ENCODE measurements at regions not wholly inside any gene's neighbourhood (a gene's known extent, or its start where the extent isn't known, plus 50 kb on each side); places are given as distances from the start of the nearest gene placed in this dataset.

DNA sequence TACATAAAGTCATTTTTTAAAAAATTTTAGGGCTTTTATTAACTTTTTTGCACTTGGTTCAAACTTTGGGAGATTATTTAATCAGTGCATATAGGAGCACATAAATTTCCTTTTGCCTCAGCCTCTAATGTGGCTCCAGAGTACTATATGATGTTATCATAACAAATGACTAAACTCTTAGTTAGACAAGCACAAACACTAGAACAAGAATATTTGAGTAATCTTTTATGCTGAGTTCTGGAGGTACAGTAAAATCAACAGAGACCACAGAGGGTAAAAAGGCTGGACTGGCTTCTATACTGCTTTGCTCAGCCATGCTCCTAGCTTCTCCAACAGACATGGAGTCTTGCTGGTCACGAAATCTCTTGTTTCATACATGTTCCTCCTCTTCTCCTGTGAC lies 52.5 kb upstream of the SGCD start:
- Histone ChIP-seq H3K23me2 (ENCODE audit: low read depth, low read length) (no peaks in the 10 kb centered on the region), H3K56ac (replicated peaks; ENCODE audit: insufficient read length, low read depth, low read length) (no peak overlapping the region), H3K27ac (ENCODE audit: low read depth, low read length) (no peak overlapping the region), H4K8ac (ENCODE audit: extremely low read depth, insufficient read depth, low read length) (no peak overlapping the region), H2BK15ac (ENCODE audit: low read length) (no peak overlapping the region), H2BK12ac (ENCODE audit: low read depth, low read length) (no peak overlapping the region), H2BK5ac (ENCODE audit: low read depth, low read length) (no peak overlapping the region), H2BK20ac (ENCODE audit: low read length) (no peak overlapping the region), H3K14ac (ENCODE audit: insufficient read length) (no peak overlapping the region), H3K79me1 (ENCODE audit: low read depth, low read length) (no peaks in the 10 kb centered on the region), H2AFZ (ENCODE audit: low read length) (no peak overlapping the region), H3K9ac (replicated peaks in 1 of 4; ENCODE audit: extremely low read depth in 1 of 4, low read depth in 3 of 4, low read length in 3 of 4) (no peak overlapping the region), H3K4me2 (ENCODE audit: insufficient read depth in 1 of 2, low read depth in 2 of 2, low read length in 2 of 2) (no peak overlapping the region), H3K36me3 (ENCODE audit: control insufficient read depth in 2 of 4, insufficient read depth in 4 of 4, low read length in 3 of 4) (no peaks in the 10 kb centered on the region), H2BK120ac (replicated peaks; ENCODE audit: low read depth, low read length) (no peak overlapping the region), H4K91ac (replicated peaks; ENCODE audit: insufficient read length, low read length) (no peak overlapping the region), H3K9me3 (ENCODE audit: insufficient read depth in 2 of 2, low read depth in 1 of 2, low read length in 1 of 2) (no peaks in the 10 kb centered on the region), H3K4ac (replicated peaks; ENCODE audit: insufficient read length, low read depth, low read length) (no peak overlapping the region), H4K20me1 (replicated peaks in 1 of 2; ENCODE audit: control insufficient read depth in 1 of 2, insufficient read depth in 2 of 2, low read length in 2 of 2) (no peaks in the 10 kb centered on the region), H3K18ac (ENCODE audit: extremely low read depth, low read length) (no peak overlapping the region), H2AK5ac (ENCODE audit: low read depth, low read length) (no peak overlapping the region), H3K4me1 (replicated peaks in 1 of 4; ENCODE audit: control insufficient read depth in 3 of 4, insufficient read depth in 4 of 4, low read length in 3 of 4) (no peaks in the 10 kb centered on the region; a peak in 1 of 7 replicates), H3K79me2 (ENCODE audit: control insufficient read depth in 1 of 2, insufficient read depth in 2 of 2, low read length in 2 of 2) (no peaks in the 10 kb centered on the region), H3K27me3 (replicated peaks in 1 of 4; ENCODE audit: control insufficient read depth in 3 of 4, extremely low read depth in 1 of 4, insufficient read depth in 3 of 4, low read length in 3 of 4) (peaks cover 0 to 1% (median 0%) of the 10 kb centered on the region in 4 experiments; a peak in 1 of 7 replicates), H3K4me3 (ENCODE audit: extremely low read depth in 1 of 4, insufficient read depth in 2 of 4, low read depth in 3 of 4, low read length in 4 of 4) (no peak overlapping the region), H4K5ac (ENCODE audit: insufficient read length, low read depth, low read length) (no peak overlapping the region), H3K23ac (ENCODE audit: insufficient read length) (no peak overlapping the region)
- DNase-seq (ENCODE audit: low read depth in 1 of 2, low spot score in 2 of 2) (no peak), FAIRE-seq (no peak)
- ChIA-PET CTCF (ENCODE audit: partially characterized antibody) (no interaction called here), POLR2A (ENCODE audit: partially characterized antibody) (no interaction called here)
- 88% methylated on average over 1 of the region's 1 CpG; no CpG with 5 or more reads in 1 of the 2 experiments for WGBS, 2 experiments (ENCODE audit: extremely low coverage in 1 of 2, insufficient coverage in 1 of 2, insufficient read length in 1 of 2, insufficient replicate concordance in 2 of 2, low coverage in 1 of 2, low lambda C conversion rate in 2 of 2, missing lambda C conversion rate in 1 of 2)
- TF ChIP-seq EGR1 (IDR thresholded peaks at IDR 0.05; ENCODE audit: borderline replicate concordance, low read depth, low read length) = no peak
- TF ChIP-seq CREB1 (IDR thresholded peaks at IDR 0.05) = no peak
- no peak for TF ChIP-seq SIN3A (conservative IDR thresholded peaks at IDR 0.05 in 1 of 2, IDR thresholded peaks at IDR 0.05 in 1 of 2; ENCODE audit: low read depth in 1 of 2, low read length in 2 of 2)
- TF ChIP-seq HDAC2 (IDR thresholded peaks at IDR 0.05; ENCODE audit: borderline replicate concordance in 1 of 2, low read depth in 2 of 2, low read length in 2 of 2) = no peak
- no peak for TF ChIP-seq TBP (IDR thresholded peaks at IDR 0.05; ENCODE audit: low read depth, low read length)
- TF ChIP-seq YY1 (IDR thresholded peaks at IDR 0.05; ENCODE audit: low read depth, low read length) = no peak
- TF ChIP-seq SP4 (IDR thresholded peaks at IDR 0.05; ENCODE audit: low read length) = no peak
- TF ChIP-seq POLR2AphosphoS5 (IDR thresholded peaks at IDR 0.05; ENCODE audit: low read depth, low read length) = no peak
- no peak for TF ChIP-seq RFX5 (IDR thresholded peaks at IDR 0.05; ENCODE audit: borderline replicate concordance, low read depth, low read length)
- TF ChIP-seq, protein P1, sequence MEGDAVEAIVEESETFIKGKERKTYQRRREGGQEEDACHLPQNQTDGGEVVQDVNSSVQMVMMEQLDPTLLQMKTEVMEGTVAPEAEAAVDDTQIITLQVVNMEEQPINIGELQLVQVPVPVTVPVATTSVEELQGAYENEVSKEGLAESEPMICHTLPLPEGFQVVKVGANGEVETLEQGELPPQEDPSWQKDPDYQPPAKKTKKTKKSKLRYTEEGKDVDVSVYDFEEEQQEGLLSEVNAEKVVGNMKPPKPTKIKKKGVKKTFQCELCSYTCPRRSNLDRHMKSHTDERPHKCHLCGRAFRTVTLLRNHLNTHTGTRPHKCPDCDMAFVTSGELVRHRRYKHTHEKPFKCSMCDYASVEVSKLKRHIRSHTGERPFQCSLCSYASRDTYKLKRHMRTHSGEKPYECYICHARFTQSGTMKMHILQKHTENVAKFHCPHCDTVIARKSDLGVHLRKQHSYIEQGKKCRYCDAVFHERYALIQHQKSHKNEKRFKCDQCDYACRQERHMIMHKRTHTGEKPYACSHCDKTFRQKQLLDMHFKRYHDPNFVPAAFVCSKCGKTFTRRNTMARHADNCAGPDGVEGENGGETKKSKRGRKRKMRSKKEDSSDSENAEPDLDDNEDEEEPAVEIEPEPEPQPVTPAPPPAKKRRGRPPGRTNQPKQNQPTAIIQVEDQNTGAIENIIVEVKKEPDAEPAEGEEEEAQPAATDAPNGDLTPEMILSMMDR (IDR thresholded peaks at IDR 0.05; ENCODE audit: control extremely low read depth in 1 of 3, insufficient read depth in 1 of 3, low read depth in 1 of 3, low read length in 3 of 3) = no peak
- no peak for TF ChIP-seq TEAD4 (IDR thresholded peaks at IDR 0.05; ENCODE audit: low read depth, low read length)

Measured in H1 (cell line).